ENCODE measurements at regions not wholly inside any gene's neighbourhood (a gene's known extent, or its start where the extent isn't known, plus 50 kb on each side); places are given as distances from the start of the nearest gene placed in this dataset.

DNA sequence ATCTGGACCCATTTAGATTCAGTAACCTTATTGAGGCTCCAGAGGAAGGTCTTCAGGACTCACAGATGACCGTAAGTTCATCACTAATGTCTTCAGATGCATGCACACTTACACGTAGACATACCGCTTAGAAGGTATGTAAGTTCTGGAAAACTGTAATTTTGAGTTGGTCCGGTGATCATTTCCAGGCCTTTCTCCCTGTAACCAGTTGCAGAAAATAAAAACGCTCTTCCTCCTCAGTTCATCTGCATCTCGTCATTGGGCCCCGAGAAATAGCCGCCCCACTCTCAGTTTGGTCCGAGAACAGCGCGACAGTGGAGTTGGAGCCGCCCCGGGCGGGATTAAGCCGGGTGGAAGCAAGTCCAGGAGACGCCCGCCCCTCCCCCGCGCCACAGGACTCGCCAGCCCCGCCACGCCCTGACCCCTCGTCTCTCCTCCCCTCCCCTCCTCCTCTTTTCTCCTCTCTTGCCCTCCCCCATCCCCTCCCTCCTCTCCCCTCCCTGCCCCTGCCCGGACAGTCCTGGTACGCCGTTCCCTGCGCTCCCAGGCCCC is 83.7 kb downstream of the TNFAIP2 start:
- DNase-seq = peak; percentile 56 to 73 (median 66)
- H3K27me3 ChIP-seq = no peaks in the 10 kb centered on the region

DNA sequence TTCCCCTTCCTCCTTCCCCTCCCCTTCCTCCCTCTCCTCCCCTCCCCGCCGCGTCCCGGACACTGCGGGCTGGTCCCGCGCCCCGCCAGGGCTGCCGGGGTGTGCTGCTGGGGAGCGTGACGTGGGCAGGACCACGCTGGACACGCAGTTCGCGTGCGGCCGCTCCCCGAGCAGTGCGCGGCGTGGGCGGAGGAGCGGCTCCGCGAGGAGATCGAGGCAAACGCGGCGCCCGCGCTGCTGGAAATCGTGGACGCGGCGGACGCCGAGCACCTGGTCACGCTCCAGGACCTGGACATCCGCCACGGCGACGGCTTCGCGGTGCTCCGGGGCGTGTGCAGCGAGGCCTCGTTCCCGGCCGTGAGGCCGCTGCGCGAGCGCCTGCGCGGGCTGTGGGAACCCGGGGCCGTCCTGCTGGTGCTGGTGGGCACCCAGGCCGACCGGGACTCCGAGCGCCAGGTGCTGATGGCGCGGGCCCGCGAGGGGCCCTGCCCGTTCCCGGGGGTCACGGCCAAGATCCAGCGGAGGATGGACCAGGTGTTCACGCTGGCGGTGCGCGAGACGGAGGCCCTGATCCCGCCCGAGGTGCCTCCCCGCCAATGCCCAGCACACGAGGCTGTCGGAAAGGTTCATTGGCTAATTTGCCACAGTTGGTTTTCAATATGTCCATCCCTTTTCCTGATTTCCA is 84.3 kb downstream of the TNFAIP2 start:
- Histone ChIP-seq H3K27ac (peak overlapping the region; percentile 13 to 73 (median 70)), H3K4me1 (peaks cover 22% of the 10 kb centered on the region), H3K9me3 (peaks cover 0 to 11% (median 0%) of the 10 kb centered on the region in 3 donors), H3K36me3 (replicated peaks in 1 of 2; ENCODE audit: insufficient read depth in 1 of 2, low read depth in 2 of 2) (no peaks in the 10 kb centered on the region), H3K27me3 (no peaks in the 10 kb centered on the region), H3K4me3 (no peak overlapping the region)
- ATAC-seq = peak; percentile 40
- 9 to 47% methylated on average over 13 to 60 of the region's 80 CpGs for WGBS, 2 donors
- intact Hi-C loops (cut with DNase I) = no loop called here
- TF ChIP-seq, protein P1, sequence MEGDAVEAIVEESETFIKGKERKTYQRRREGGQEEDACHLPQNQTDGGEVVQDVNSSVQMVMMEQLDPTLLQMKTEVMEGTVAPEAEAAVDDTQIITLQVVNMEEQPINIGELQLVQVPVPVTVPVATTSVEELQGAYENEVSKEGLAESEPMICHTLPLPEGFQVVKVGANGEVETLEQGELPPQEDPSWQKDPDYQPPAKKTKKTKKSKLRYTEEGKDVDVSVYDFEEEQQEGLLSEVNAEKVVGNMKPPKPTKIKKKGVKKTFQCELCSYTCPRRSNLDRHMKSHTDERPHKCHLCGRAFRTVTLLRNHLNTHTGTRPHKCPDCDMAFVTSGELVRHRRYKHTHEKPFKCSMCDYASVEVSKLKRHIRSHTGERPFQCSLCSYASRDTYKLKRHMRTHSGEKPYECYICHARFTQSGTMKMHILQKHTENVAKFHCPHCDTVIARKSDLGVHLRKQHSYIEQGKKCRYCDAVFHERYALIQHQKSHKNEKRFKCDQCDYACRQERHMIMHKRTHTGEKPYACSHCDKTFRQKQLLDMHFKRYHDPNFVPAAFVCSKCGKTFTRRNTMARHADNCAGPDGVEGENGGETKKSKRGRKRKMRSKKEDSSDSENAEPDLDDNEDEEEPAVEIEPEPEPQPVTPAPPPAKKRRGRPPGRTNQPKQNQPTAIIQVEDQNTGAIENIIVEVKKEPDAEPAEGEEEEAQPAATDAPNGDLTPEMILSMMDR (IDR thresholded peaks at IDR 0.05) = no peak
- peak in 1 of 3 donors; percentile 19 for TF ChIP-seq POLR2A (IDR thresholded peaks at IDR 0.05)
- peak in 2 of 4 donors; percentile 26 to 48 for DNase-seq

More for the DNA sequence above, 83.7 kb downstream of the TNFAIP2 start:
- peaks cover 0 to 11% (median 0%) of the 10 kb centered on the region in 3 donors for H3K9me3 ChIP-seq
- no peaks in the 10 kb centered on the region for H3K36me3 ChIP-seq (replicated peaks in 1 of 2; ENCODE audit: insufficient read depth in 1 of 2, low read depth in 2 of 2)
- ATAC-seq = peak; percentile 67
- WGBS, 2 donors = 44 to 77% methylated on average over 17 to 21 of the region's 27 CpGs
- no peak overlapping the region for H3K4me3 ChIP-seq
- intact Hi-C loops (cut with DNase I) = no loop called here
- no peak for TF ChIP-seq POLR2A (IDR thresholded peaks at IDR 0.05)
- TF ChIP-seq, protein P1 (IDR thresholded peaks at IDR 0.05) = no peak
- peak overlapping the region; percentile 13 to 73 (median 70) for H3K27ac ChIP-seq
- H3K4me1 ChIP-seq = peaks cover 22% of the 10 kb centered on the region

DNA sequence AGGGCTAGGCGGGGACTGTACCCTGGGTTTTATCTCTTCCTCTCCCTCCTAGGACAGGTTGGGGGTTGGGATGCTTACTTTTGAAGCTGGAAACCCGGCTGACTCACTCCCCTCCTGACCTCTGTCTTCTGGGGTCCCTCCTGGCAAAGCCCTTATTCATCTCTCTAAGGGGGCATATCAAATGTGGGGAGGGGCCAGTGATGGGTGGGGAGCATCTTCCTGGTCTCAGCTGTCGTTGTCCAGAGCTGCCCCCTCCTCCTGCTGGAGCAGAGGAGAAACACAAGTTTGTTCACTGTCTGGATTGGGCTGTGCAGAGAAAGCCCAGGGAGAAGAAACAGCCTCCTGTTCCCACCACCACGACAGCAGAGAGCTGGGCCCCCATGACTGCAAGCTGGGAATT is 85.8 kb downstream of the TNFAIP2 start:
- no peak for DNase-seq
- no peak for ATAC-seq
- Histone ChIP-seq H3K4me3 (no peak overlapping the region), H3K36me3 (replicated peaks in 1 of 2; ENCODE audit: insufficient read depth in 1 of 2, low read depth in 2 of 2) (no peaks in the 10 kb centered on the region), H3K27ac (no peak overlapping the region), H3K9me3 (peaks cover 0 to 10% (median 0%) of the 10 kb centered on the region in 3 donors), H3K4me1 (peaks cover 22% of the 10 kb centered on the region), H3K27me3 (no peaks in the 10 kb centered on the region)
- 49 to 52% methylated on average over 4 of the region's 4 CpGs for WGBS, 2 donors
- intact Hi-C loops (cut with DNase I) = no loop called here
- no peak for TF ChIP-seq POLR2A (IDR thresholded peaks at IDR 0.05)
- TF ChIP-seq, protein P1 (IDR thresholded peaks at IDR 0.05) = no peak

DNA sequence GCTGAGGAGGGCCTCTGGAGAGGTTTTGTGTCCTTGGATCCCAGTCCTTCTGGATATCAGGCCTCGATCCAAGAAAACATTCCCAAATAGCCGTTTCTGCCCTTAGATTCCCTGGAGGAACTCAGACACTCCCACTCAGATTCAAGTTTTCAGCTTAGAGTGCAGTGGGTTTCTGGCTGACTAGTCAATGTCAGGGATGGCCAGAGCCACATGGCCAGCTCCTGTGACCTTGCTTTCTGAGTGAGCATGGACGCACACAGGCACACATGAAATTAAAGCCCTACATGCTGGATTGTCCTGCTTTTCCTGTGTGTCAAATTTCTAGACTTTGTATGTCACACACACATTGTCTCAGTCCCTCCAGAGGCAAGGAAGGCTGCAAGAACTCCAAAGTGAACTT is 86.2 kb downstream of the TNFAIP2 start:
- H3K27me3 ChIP-seq = no peaks in the 10 kb centered on the region
- H3K9me3 ChIP-seq = peaks cover 0 to 6% (median 0%) of the 10 kb centered on the region in 3 donors
- TF ChIP-seq, protein P1 (IDR thresholded peaks at IDR 0.05) = no peak
- no peak for TF ChIP-seq POLR2A (IDR thresholded peaks at IDR 0.05)
- intact Hi-C loops (cut with DNase I) = no loop called here
- no peak overlapping the region for H3K27ac ChIP-seq
- H3K36me3 ChIP-seq (replicated peaks in 1 of 2; ENCODE audit: insufficient read depth in 1 of 2, low read depth in 2 of 2) = no peaks in the 10 kb centered on the region
- WGBS, 2 donors = 51 to 57% methylated on average over 2 to 3 of the region's 3 CpGs
- no peak overlapping the region for H3K4me3 ChIP-seq
- ATAC-seq (no peak), DNase-seq (no peak)
- H3K4me1 ChIP-seq = peaks cover 22% of the 10 kb centered on the region
